ENCODE measurements at regions not wholly inside any gene's neighbourhood (a gene's known extent, or its start where the extent isn't known, plus 50 kb on each side); places are given as distances from the start of the nearest gene placed in this dataset.
A peak's percentile ranks its signal among the peaks of the same experiment; 100 is the strongest.

DNA sequence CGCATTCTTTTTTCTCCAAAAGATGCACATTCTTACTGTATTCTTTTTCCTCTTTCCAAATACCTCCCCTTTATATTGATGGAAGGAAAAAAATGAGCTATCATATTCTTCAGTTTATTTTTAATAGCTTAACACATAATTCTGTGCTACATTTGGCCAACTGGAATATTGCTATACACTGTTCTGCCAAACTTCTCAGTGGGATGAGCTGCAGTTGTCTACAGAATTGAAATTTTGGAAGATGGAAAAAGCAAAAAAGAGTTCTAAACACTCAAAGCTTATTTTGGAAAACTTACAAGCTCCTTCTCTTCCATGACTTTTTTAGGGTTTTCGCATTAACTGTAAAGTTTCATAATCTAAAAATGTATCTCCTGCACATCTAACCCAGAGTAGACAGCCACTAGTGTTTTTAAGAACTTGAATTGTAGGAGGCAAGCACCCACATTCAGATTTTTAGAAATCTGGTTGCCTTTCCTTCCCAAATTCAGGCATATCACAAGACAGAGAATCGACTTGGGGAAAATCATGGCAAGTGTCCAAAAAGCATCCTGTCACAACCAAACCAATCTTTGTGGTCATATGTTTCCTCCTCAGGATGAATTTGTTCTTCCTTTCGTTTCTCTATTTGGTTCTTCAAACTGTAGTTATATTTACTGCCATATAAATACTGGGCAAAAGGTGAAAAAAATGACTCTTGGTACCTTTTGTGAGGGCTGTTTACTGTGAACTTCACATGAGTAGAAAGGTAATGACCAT, 111.4 kb upstream of the FRY start:
- H2BK15ac ChIP-seq (ENCODE audit: low read depth, low read length): no peak overlapping the region
- peak overlapping the region; percentile 4 for H3K4me2 ChIP-seq (ENCODE audit: low read depth, low read length)
- H2BK5ac ChIP-seq (ENCODE audit: low read depth, low read length, poor library complexity, severe bottlenecking): no peak overlapping the region
- 0 out of 2 replicates have a peak overlapping the region, but pooled peaks have one; percentile 27 for H2BK20ac ChIP-seq (ENCODE audit: low read depth, low read length)
- peaks cover 2% of the 10 kb centered on the region; the same call in 1 of the 2 replicates for H3K4me1 ChIP-seq (ENCODE audit: control insufficient read depth, insufficient read depth, low read length)
- in situ Hi-C loops (cut with MboI; ENCODE audit: low sequenced_read_pairs) (loop anchor here (10.0 kb wide), 1 partner anchor 655 kb away; no protein-coding TSS in a partner anchor), dilution Hi-C loops (cut with HindIII; ENCODE audit: low sequenced_read_pairs, unreplicated experiment) (no loop called here), intact Hi-C loops (cut with micrococcal nuclease) (loop anchor here (10.0 kb wide), 1 partner anchor 215 kb away; no protein-coding TSS in a partner anchor)
- no peak overlapping the region for H3K56ac ChIP-seq (ENCODE audit: extremely low read depth, insufficient read depth, low read length)
- H3K23ac ChIP-seq (ENCODE audit: low read depth, low read length): no peak overlapping the region
- H4K91ac ChIP-seq (ENCODE audit: insufficient read depth, low read depth, low read length): no peak overlapping the region
- ATAC-seq (ENCODE audit: low read depth) (no peak; the same call in 1 of the 2 replicates), DNase-seq (no peak)
- 0 out of 4 replicates have a peak overlapping the region, but pooled peaks of 1 of the 2 experiments have one; percentile 10 for H4K8ac ChIP-seq (ENCODE audit: low read depth in 2 of 2, low read length in 2 of 2)
- H2AK5ac ChIP-seq (ENCODE audit: low read depth, low read length): no peak overlapping the region
- H3K9ac ChIP-seq (ENCODE audit: low read depth, low read length): no peak overlapping the region
- no peaks in the 10 kb centered on the region for H3K9me3 ChIP-seq (ENCODE audit: control insufficient read depth, insufficient read depth, low read length)
- no peak overlapping the region for H3K4me3 ChIP-seq (ENCODE audit: insufficient read depth, low read depth, low read length)
- no peaks in the 10 kb centered on the region for H3K27me3 ChIP-seq (ENCODE audit: control insufficient read depth, insufficient read depth, low read length)
- BruUV-seq (replicated peaks): no TSS peak
- H4K20me1 ChIP-seq (ENCODE audit: insufficient read depth, low read length): no peaks in the 10 kb centered on the region
- H3K18ac ChIP-seq (ENCODE audit: low read depth, low read length): no peak overlapping the region
- H3K27ac ChIP-seq (ENCODE audit: insufficient read depth, low read length): peak overlapping the region; percentile 67; the same call in 1 of the 2 replicates
- no CpG with 5 or more reads among the region's 4 CpGs for WGBS, 2 experiments (ENCODE audit: extremely low coverage in 2 of 2, insufficient read length in 1 of 2)
- H2AK9ac ChIP-seq (replicated peaks; ENCODE audit: low read depth, low read length, poor library complexity): no peak overlapping the region
- no peaks in the 10 kb centered on the region for H3K79me1 ChIP-seq (ENCODE audit: low read depth in 1 of 2, low read length in 2 of 2)
- no peak overlapping the region; the same call in 1 of the 2 replicates for H3K4ac ChIP-seq (ENCODE audit: low read depth, low read length)
- H3K14ac ChIP-seq (replicated peaks; ENCODE audit: low read depth, low read length): no peak overlapping the region
- H2AFZ ChIP-seq (replicated peaks; ENCODE audit: low read length, poor library complexity): no peak overlapping the region
- H4K5ac ChIP-seq (ENCODE audit: low read depth, low read length): no peak overlapping the region
- CTCF ChIA-PET: interaction anchor here (0.6 to 3.1 kb wide), 4 partner anchors 9 to 1381 kb away, joined by 3 to 27 read pairs (median 4); no protein-coding TSS in a partner anchor
- H3K9me1 ChIP-seq (ENCODE audit: insufficient read depth, low read length): peaks cover 3% of the 10 kb centered on the region; the same call in 1 of the 2 replicates
- POLR2A ChIA-PET (ENCODE audit: unreplicated experiment): no interaction called here
- no peaks in the 10 kb centered on the region for H3K36me3 ChIP-seq (ENCODE audit: control insufficient read depth, insufficient read depth, low read length)
- H2BK120ac ChIP-seq (ENCODE audit: low read depth, low read length): no peak overlapping the region; the same call in 1 of the 2 replicates
- TF ChIP-seq RCOR1 (IDR thresholded peaks at IDR 0.05; ENCODE audit: insufficient replicate concordance, low read length): no peak
- TF ChIP-seq RFX5 (IDR thresholded peaks at IDR 0.05; ENCODE audit: low read depth, low read length): no peak
- no peak for TF ChIP-seq BHLHE40 (IDR thresholded peaks at IDR 0.05; ENCODE audit: low read depth, low read length)
- no peak for TF ChIP-seq MAZ (IDR thresholded peaks at IDR 0.05; ENCODE audit: borderline replicate concordance, low read depth, low read length)
- no peak for TF ChIP-seq MXI1 (IDR thresholded peaks at IDR 0.05; ENCODE audit: borderline replicate concordance, low read depth, low read length)
- TF ChIP-seq RAD21 (IDR thresholded peaks at IDR 0.05; ENCODE audit: low read length): no peak
- no peak for TF ChIP-seq POLR2A (IDR thresholded peaks at IDR 0.05; ENCODE audit: low read depth, low read length)
- TF ChIP-seq MAFK (IDR thresholded peaks at IDR 0.05; ENCODE audit: low read depth, low read length): no peak
- no peak for TF ChIP-seq SMC3 (IDR thresholded peaks at IDR 0.05; ENCODE audit: low read depth, low read length)
- TF ChIP-seq CEBPB (IDR thresholded peaks at IDR 0.05; ENCODE audit: low read depth, low read length): no peak
- TF ChIP-seq CTCF (conservative IDR thresholded peaks at IDR 0.05; ENCODE audit: low read depth, low read length): no peak
- TF ChIP-seq ELK1 (IDR thresholded peaks at IDR 0.05; ENCODE audit: borderline replicate concordance, low read depth, low read length): no peak
- TF ChIP-seq NFE2L2 (IDR thresholded peaks at IDR 0.05; ENCODE audit: low read depth, low read length): no peak
- TF ChIP-seq CHD1 (IDR thresholded peaks at IDR 0.05; ENCODE audit: low read depth, low read length): no peak
